Type B pancreatic cell (in vitro differentiated cells): ENCODE measurements at regions not wholly inside any gene's neighbourhood (a gene's known extent, or its start where the extent isn't known, plus 50 kb on each side); places are given as distances from the start of the nearest gene placed in this dataset.

ENCODE experiments used
- DNase-seq: peaks from one replicate; pipeline ENCODE4 v3.0.0; 2021; ENCODE audit warnings: mixed read lengths; ENCODE audit not compliant: unreplicated experiment; ENCODE audit errors: extremely low spot score
- H3K27ac Mint-ChIP-seq: 2 replicates; pipeline ENCODE4 v1.8.0; 2021; ENCODE audit warnings: mild to moderate bottlenecking, mixed read lengths
- H3K27me3 Mint-ChIP-seq: 2 replicates; pipeline ENCODE4 v1.8.0; 2021; ENCODE audit warnings: mixed read lengths
- H3K36me3 Mint-ChIP-seq: 2 replicates; pipeline ENCODE4 v1.8.0; 2021; ENCODE audit warnings: mixed read lengths
- H3K4me1 Mint-ChIP-seq: one replicate; pipeline ENCODE4 v1.8.0; 2021; ENCODE audit warnings: mixed read lengths; ENCODE audit not compliant: unreplicated experiment
- H3K4me3 Mint-ChIP-seq: 2 replicates; pipeline ENCODE4 v1.8.0; 2021; ENCODE audit warnings: mild to moderate bottlenecking, mixed read lengths
- H3K9me3 Mint-ChIP-seq: 2 replicates; pipeline ENCODE4 v1.8.0; 2021; ENCODE audit warnings: mixed read lengths
- CTCF ChIP-seq: fragments of 200-600 bp; sonication (generic); conservative IDR thresholded peaks from 2 replicates; pipeline ENCODE4 v1.5.0; 2021; ENCODE audit warnings: antibody characterized with exemption, mild to moderate bottlenecking

DNA sequence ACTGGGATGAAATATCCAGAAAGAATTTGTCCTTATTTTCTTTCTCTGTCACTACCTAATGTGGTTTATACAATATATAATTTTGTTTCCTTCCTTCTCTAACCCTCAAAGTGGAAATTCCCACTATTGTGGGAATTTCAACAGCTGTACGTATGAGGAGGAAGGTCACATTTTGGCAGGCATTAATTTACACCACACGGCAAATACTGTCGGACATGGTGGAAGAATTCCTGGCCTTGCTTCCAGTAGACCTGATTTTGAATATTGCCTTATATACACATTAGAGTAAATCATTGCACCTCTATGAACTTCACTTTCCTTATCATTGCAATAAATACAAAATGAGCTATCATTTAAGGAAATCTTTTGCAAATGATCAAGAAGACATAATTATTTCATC is 358.1 kb upstream of the ETAA1 start:
- DNase-seq: no peak
- no peak for TF ChIP-seq CTCF
- H3K36me3 Mint-ChIP-seq: no peaks in the 10 kb centered on the region
- peaks cover 13% of the 10 kb centered on the region for H3K4me1 Mint-ChIP-seq
- H3K27me3 Mint-ChIP-seq: peaks cover 5% of the 10 kb centered on the region
- H3K9me3 Mint-ChIP-seq: no peaks in the 10 kb centered on the region
- no peak overlapping the region for H3K27ac Mint-ChIP-seq
- no peak overlapping the region for H3K4me3 Mint-ChIP-seq

DNA sequence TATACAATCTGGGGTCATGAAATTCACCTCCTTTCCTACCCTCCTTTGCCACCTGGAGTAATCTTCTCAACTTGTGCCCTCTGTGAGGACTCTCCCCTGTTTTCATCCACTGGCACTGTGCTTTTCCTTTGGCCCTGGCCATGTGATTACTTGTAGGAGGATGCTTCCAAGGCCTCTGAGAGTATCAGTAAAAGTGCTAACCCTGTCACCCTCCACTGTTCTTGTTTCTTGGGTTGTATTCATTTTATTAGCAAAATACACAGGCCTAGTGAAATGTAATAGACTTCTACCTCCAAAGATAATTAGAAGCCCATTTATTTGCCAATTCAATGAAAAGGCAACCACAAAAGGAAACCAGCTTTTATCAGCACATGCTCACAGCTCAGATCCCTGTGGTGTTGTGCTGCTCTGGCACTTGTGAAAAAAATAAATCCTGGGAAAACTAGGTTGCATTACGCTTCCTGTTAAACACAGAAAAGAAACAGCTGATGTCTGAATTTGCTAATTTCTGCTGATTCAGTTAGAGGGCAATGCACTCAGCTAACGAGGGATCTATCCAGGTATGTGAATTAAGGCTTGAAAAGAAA is 357.5 kb upstream of the ETAA1 start:
- no peak for DNase-seq
- no peak overlapping the region for H3K4me3 Mint-ChIP-seq
- peaks cover 12% of the 10 kb centered on the region for H3K4me1 Mint-ChIP-seq
- no peak for TF ChIP-seq CTCF
- no peaks in the 10 kb centered on the region for H3K36me3 Mint-ChIP-seq
- peaks cover 5% of the 10 kb centered on the region for H3K27me3 Mint-ChIP-seq
- H3K9me3 Mint-ChIP-seq: no peaks in the 10 kb centered on the region
- no peak overlapping the region for H3K27ac Mint-ChIP-seq

DNA sequence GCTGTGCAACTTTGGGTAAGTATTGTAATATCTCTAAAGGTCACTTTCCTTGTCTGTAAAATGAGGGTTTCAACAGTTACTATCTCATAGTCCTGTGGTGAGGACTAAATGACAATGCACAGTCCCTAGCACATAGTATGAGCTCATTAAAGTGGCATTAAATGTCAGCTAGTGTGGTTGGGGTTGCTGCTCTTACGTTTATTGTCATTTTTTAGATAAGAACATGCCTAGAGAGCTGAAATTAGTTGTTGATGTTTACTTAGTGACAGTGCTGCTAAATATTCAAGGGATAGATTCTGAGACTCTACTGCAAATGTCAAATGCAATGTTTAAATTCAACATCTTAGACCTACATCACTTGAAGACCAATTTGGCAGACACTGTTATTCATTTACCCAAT is 356.1 kb upstream of the ETAA1 start:
- no peak overlapping the region for H3K27ac Mint-ChIP-seq

DNA sequence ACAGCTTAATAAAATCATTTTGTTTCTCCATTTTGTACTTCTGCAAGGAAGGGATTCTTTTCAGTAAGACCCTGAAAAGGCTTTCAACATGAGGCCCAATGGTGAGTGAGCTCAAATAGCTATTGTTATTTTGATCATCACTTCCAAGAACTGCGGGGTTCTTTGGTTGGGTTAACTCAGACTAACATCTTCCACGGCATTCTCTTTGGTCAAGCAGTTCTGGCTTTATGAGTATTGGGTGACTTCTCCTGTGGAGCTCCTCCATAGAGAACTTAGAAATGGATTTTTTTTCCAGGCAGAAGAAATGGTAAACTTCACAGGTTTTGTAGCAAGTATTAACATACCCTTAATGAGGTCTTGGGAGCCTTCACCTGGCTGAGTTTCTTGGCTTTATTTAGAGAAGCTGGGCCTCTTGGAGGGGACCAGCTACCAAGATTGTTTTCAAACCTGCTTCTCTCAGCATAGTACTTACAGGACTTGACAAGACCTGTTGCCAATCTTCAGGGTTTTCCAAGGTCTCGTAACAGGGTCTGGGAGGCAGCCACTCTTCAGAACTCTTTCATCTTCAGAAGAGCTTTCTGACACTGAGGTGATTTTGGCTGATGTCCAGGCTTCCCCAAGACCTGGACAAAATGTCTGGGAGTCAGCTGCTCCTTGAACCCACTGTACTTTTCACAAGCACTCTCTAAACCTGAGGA is 353.2 kb upstream of the ETAA1 start:
- H3K36me3 Mint-ChIP-seq: no peaks in the 10 kb centered on the region
- no peak for TF ChIP-seq CTCF
- no peak overlapping the region for H3K4me3 Mint-ChIP-seq
- H3K4me1 Mint-ChIP-seq: peaks cover 4% of the 10 kb centered on the region
- H3K9me3 Mint-ChIP-seq: no peaks in the 10 kb centered on the region
- H3K27me3 Mint-ChIP-seq: peaks cover 5% of the 10 kb centered on the region
- H3K27ac Mint-ChIP-seq: no peak overlapping the region
- no peak for DNase-seq

More for the DNA sequence above, 356.1 kb upstream of the ETAA1 start:
- no peak overlapping the region for H3K4me3 Mint-ChIP-seq
- H3K36me3 Mint-ChIP-seq: no peaks in the 10 kb centered on the region
- no peak for DNase-seq
- no peak for TF ChIP-seq CTCF
- H3K9me3 Mint-ChIP-seq: no peaks in the 10 kb centered on the region
- peaks cover 5% of the 10 kb centered on the region for H3K27me3 Mint-ChIP-seq
- peaks cover 12% of the 10 kb centered on the region for H3K4me1 Mint-ChIP-seq

DNA sequence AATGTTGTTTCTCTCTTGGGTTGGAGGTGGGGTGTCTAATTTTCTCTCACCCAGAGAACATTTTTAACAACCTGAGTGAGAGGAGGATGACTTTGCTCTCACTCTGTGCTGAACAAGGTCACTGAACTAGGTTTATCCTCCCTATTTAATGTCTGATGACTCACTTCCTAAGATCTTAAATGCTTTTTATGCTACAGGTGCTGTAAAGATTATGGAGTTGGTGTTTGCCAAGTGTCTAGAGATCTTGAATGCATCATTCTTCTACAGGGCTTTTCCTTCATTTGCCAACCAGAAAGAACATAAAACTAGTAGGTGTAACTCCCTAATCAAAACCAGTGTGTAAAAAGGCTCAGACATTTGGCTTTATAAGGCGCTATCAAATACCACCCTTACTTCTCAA is 350.5 kb upstream of the ETAA1 start:
- Mint-ChIP-seq H3K27ac (no peak overlapping the region), H3K4me3 (no peak overlapping the region), H3K9me3 (no peaks in the 10 kb centered on the region), H3K27me3 (peaks cover 5% of the 10 kb centered on the region), H3K4me1 (no peaks in the 10 kb centered on the region), H3K36me3 (no peaks in the 10 kb centered on the region)
- no peak for TF ChIP-seq CTCF
- no peak for DNase-seq
